SH-SY5Y (cell line): ENCODE measurements at regions not wholly inside any gene's neighbourhood (a gene's known extent, or its start where the extent isn't known, plus 50 kb on each side); places are given as distances from the start of the nearest gene placed in this dataset.

Experiments
- GATA2 ChIP-seq: IDR thresholded peaks from 2 replicates; pipeline ENCODE4 v1.6.1; 2011; ENCODE audit warnings: mild to moderate bottlenecking, low read depth, low read length
- GATA3 ChIP-seq: IDR thresholded peaks from 2 replicates; pipeline ENCODE4 v1.6.1; 2011; ENCODE audit warnings: low read depth, mild to moderate bottlenecking, low read length, moderate library complexity

- no peak for TF ChIP-seq GATA3
- no peak for TF ChIP-seq GATA2
These were observed 115.6 kb upstream of the MB21D2 start for GRCh38 chr3:193033226-193033780.

- no peak for TF ChIP-seq GATA2
- no peak for TF ChIP-seq GATA3
These were observed 121.4 kb upstream of the MB21D2 start for GRCh38 chr3:193039058-193039457.

- TF ChIP-seq GATA3 (no peak), GATA2 (no peak)
These were observed 123.4 kb upstream of the MB21D2 start for GRCh38 chr3:193040836-193041672.

DNA sequence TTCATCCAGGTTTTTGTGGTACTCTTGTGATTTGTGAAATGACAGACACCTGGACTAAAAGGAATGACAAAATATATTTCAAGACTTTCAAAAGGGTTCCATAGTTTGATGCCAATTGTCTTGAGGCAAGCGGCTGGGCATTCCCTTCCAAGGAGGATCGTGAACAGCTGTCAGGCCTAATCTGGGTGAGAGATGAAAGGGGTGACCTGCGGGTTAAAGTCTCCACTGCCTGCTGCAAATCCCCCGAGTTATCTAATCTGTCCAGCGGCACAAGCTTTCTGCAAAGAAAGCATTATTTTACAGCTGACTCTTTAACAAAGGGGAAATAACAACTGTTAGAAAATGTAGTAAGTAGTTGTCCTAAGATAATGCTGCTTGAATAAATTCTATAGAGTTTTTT, 128.7 kb upstream of the MB21D2 start:
- no peak for TF ChIP-seq GATA3
- no peak for TF ChIP-seq GATA2

DNA sequence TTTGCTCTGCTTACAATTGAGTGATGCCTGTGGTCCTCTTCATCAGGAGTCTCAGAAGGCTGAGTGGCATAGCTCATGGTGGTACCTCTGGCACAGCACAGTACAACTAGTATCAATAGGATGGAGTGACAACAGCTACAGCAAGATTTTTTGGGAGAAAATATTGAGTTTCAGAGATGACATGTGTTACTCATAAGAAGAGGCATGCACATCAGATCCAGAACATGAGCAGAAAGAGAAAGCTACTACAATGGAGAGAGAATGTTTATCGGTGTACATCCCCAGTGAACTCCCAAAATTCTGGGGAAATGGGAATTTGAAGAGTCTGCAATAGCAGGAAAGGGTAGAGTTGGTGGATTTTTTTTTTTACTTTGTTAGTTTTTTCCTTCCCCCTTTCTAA, 130.5 kb upstream of the MB21D2 start:
- TF ChIP-seq GATA3: no peak
- no peak for TF ChIP-seq GATA2

GRCh38 chr3:193049935-193050334, 132.3 kb upstream of the MB21D2 start:
- TF ChIP-seq GATA3: no peak
- TF ChIP-seq GATA2: no peak

GRCh38 chr3:193051314-193051713, 133.7 kb upstream of the MB21D2 start:
- TF ChIP-seq GATA3 (no peak), GATA2 (no peak)

- TF ChIP-seq GATA3 (no peak), GATA2 (no peak)
These were observed 134.8 kb upstream of the MB21D2 start for GRCh38 chr3:193052354-193053045.

- no peak for TF ChIP-seq GATA2
- no peak for TF ChIP-seq GATA3
These were observed 135.4 kb upstream of the MB21D2 start for GRCh38 chr3:193053046-193053435.

GRCh38 chr3:193055352-193055751, 137.7 kb upstream of the MB21D2 start:
- TF ChIP-seq GATA2: no peak
- no peak for TF ChIP-seq GATA3

DNA sequence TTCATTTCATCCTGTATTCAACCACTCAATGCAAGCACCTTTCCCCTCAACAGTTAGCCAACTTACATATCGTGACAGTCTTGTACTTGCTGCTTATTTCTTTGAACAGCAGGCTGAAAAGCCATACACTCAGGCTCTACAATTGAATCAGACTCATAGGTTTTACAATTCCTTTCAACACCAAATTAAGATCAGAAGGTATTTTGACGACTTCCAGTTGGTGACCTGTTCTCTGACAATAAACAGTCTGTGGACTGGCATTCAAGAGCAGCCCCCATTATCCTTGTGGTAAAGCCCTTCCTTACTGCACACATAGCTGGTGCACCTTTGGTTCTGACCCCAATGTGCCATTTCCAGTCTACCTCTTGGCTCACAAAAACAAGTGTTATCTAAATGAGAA, 140.0 kb upstream of the MB21D2 start:
- TF ChIP-seq GATA3: no peak
- TF ChIP-seq GATA2: no peak

- TF ChIP-seq GATA2: no peak
- TF ChIP-seq GATA3: no peak
These were observed 143.3 kb upstream of the MB21D2 start for GRCh38 chr3:193060748-193061546.

- TF ChIP-seq GATA3: no peak
- no peak for TF ChIP-seq GATA2
These were observed 150.7 kb upstream of the MB21D2 start for GRCh38 chr3:193068365-193068764.

GRCh38 chr3:193078996-193079753, 161.5 kb upstream of the MB21D2 start:
- no peak for TF ChIP-seq GATA3
- no peak for TF ChIP-seq GATA2
